SK-N-SH treated with all-trans-retinoic acid at 6 μM for 48 hours (cell line): ENCODE measurements at regions not wholly inside any gene's neighbourhood (a gene's known extent, or its start where the extent isn't known, plus 50 kb on each side); places are given as distances from the start of the nearest gene placed in this dataset.

Experiments used
- ATAC-seq: fragments of 200-7000 bp; cut with Tn5 transposase; 3 replicates; pipeline ENCODE4 v1.9.1; 2020; ENCODE audit warnings: mild to moderate bottlenecking, moderate library complexity
- ARNTL ChIP-seq: fragments of 450-650 bp; formaldehyde crosslinking; IDR thresholded peaks from 2 replicates; pipeline ENCODE4 v1.5.0; 2020; ENCODE audit warnings: low read depth, mild to moderate bottlenecking, moderate library complexity, borderline replicate concordance
- BACH2 ChIP-seq: fragments of 250-450 bp; sonication (Bioruptor Pico); IDR thresholded peaks from 2 replicates; pipeline ENCODE4 v1.9.0; 2021; ENCODE audit warnings: mild to moderate bottlenecking, borderline replicate concordance
- CSDC2 ChIP-seq: fragments of 250-450 bp; sonication (Bioruptor Pico); IDR thresholded peaks from 2 replicates; pipeline ENCODE4 v1.5.0; 2020; ENCODE audit warnings: mild to moderate bottlenecking, moderate library complexity
- ESRRG ChIP-seq: fragments of 250-450 bp; sonication (Bioruptor Pico); IDR thresholded peaks from 2 replicates; pipeline ENCODE4 v1.6.1; 2021; ENCODE audit warnings: mild to moderate bottlenecking
- GLIS3 ChIP-seq: fragments of 250-450 bp; sonication (Bioruptor Pico); IDR thresholded peaks from 2 replicates; pipeline ENCODE4 v1.5.0; 2020; ENCODE audit warnings: mild to moderate bottlenecking, moderate library complexity
- ISL1 ChIP-seq: fragments of 250-450 bp; sonication (Bioruptor Pico); IDR thresholded peaks from 2 replicates; pipeline ENCODE4 v2.1.2; 2022; ENCODE audit warnings: mild to moderate bottlenecking, moderate library complexity
- OSR1 ChIP-seq: fragments of 250-450 bp; sonication (Bioruptor Pico); IDR thresholded peaks from 2 replicates; pipeline ENCODE4 v1.8.0; 2022; ENCODE audit warnings: moderate library complexity, mild to moderate bottlenecking, inconsistent platforms
- PPARA ChIP-seq: fragments of 250-450 bp; sonication (Bioruptor Pico); IDR thresholded peaks from 2 replicates; pipeline ENCODE4 v1.5.0; 2020; ENCODE audit warnings: mild to moderate bottlenecking, borderline replicate concordance
- RARB ChIP-seq: fragments of 250-450 bp; sonication (Bioruptor Pico); IDR thresholded peaks from 2 replicates; pipeline ENCODE4 v1.8.0; 2021; ENCODE audit warnings: mild to moderate bottlenecking, moderate library complexity
- SNAI2 ChIP-seq: fragments of 250-450 bp; sonication (Bioruptor Pico); IDR thresholded peaks from 2 replicates; pipeline ENCODE4 v1.5.0; 2020; ENCODE audit warnings: mild to moderate bottlenecking, moderate library complexity
- TCF4 ChIP-seq: fragments of 250-450 bp; sonication (Bioruptor Pico); IDR thresholded peaks from 2 replicates; pipeline ENCODE4 v1.8.0; 2021; ENCODE audit warnings: mild to moderate bottlenecking, moderate library complexity, borderline replicate concordance
- TOX ChIP-seq: fragments of 250-450 bp; sonication (Bioruptor Pico); IDR thresholded peaks from 2 replicates; pipeline ENCODE4 v1.8.0; 2021; ENCODE audit warnings: mild to moderate bottlenecking, moderate library complexity, borderline replicate concordance
- ZC3H10 ChIP-seq: fragments of 250-450 bp; sonication (Bioruptor Pico); IDR thresholded peaks from 2 replicates; pipeline ENCODE4 v1.5.1; 2021; ENCODE audit warnings: mild to moderate bottlenecking, moderate library complexity
- ZFP3 ChIP-seq: fragments of 250-450 bp; sonication (Bioruptor Pico); IDR thresholded peaks from 2 replicates; pipeline ENCODE4 v1.5.0; 2020; ENCODE audit warnings: mild to moderate bottlenecking, moderate library complexity
- ZFP30 ChIP-seq: fragments of 450-650 bp; formaldehyde crosslinking; IDR thresholded peaks from 2 replicates; pipeline ENCODE4 v1.5.0; 2022; ENCODE audit warnings: mild to moderate bottlenecking, moderate library complexity
- ZNF565 ChIP-seq: fragments of 450-650 bp; formaldehyde crosslinking; conservative IDR thresholded peaks from 2 replicates; pipeline ENCODE4 v1.5.0; 2020; ENCODE audit warnings: low read depth, mild to moderate bottlenecking, moderate library complexity
- ZNF70 ChIP-seq: fragments of 450-650 bp; formaldehyde crosslinking; IDR thresholded peaks from 2 replicates; pipeline ENCODE4 v1.5.0; 2020; ENCODE audit warnings: mild to moderate bottlenecking, moderate library complexity
- ZNF8 ChIP-seq: fragments of 450-650 bp; formaldehyde crosslinking; IDR thresholded peaks from 2 replicates; pipeline ENCODE4 v1.5.0; 2020; ENCODE audit warnings: mild to moderate bottlenecking, moderate library complexity
- TF ChIP-seq, protein P1 (sequence below): fragments of 250-450 bp; sonication (Bioruptor Pico); IDR thresholded peaks from 2 replicates; pipeline ENCODE4 v1.8.0; 2021; ENCODE audit warnings: low read depth, mild to moderate bottlenecking, moderate library complexity, borderline replicate concordance
- TF ChIP-seq, protein P2 (sequence below): fragments of 250-450 bp; sonication (Bioruptor Pico); IDR thresholded peaks from 2 replicates; pipeline ENCODE4 v1.5.0; 2020; ENCODE audit warnings: mild to moderate bottlenecking, moderate library complexity
- TF ChIP-seq, protein P3 (sequence below): fragments of 250-450 bp; sonication (Bioruptor Pico); IDR thresholded peaks from 2 replicates; pipeline ENCODE4 v1.5.1; 2020; ENCODE audit warnings: low read depth, mild to moderate bottlenecking, moderate library complexity
- TF ChIP-seq, protein P4 (sequence below): fragments of 250-450 bp; sonication (Bioruptor Pico); IDR thresholded peaks from 2 replicates; pipeline ENCODE4 v1.5.1; 2021; ENCODE audit warnings: mild to moderate bottlenecking, moderate library complexity

DNA sequence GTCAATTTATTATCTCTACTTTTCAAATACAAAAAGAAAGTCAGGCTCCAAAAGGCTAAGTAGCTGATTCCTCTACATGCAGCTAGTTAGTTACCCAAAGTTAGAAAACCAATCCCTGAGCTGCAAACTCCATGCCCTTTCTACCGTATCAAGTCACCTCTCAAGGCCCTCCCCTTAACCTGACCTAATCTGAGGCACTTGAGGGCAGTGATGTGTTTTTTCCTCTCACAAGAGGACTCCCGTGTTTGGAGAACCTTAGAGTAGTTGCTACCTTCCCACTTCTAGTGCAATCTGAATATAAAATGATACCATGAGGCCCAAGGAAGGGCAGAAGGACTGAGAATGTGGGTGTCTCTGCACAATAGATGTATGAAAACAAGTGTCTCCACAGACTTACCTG lies 907.9 kb upstream of the CELF4 start:
- TF ChIP-seq TCF4: no peak
- no peak for TF ChIP-seq ZNF70 (CRISPR knock-in tag)
- TF ChIP-seq ZC3H10: no peak
- TF ChIP-seq TOX: no peak
- TF ChIP-seq, protein P1, sequence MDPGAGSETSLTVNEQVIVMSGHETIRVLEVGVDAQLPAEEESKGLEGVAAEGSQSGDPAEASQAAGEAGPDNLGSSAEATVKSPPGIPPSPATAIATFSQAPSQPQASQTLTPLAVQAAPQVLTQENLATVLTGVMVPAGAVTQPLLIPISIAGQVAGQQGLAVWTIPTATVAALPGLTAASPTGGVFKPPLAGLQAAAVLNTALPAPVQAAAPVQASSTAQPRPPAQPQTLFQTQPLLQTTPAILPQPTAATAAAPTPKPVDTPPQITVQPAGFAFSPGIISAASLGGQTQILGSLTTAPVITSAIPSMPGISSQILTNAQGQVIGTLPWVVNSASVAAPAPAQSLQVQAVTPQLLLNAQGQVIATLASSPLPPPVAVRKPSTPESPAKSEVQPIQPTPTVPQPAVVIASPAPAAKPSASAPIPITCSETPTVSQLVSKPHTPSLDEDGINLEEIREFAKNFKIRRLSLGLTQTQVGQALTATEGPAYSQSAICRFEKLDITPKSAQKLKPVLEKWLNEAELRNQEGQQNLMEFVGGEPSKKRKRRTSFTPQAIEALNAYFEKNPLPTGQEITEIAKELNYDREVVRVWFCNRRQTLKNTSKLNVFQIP (CRISPR knock-in tag): no peak
- TF ChIP-seq, protein P2, sequence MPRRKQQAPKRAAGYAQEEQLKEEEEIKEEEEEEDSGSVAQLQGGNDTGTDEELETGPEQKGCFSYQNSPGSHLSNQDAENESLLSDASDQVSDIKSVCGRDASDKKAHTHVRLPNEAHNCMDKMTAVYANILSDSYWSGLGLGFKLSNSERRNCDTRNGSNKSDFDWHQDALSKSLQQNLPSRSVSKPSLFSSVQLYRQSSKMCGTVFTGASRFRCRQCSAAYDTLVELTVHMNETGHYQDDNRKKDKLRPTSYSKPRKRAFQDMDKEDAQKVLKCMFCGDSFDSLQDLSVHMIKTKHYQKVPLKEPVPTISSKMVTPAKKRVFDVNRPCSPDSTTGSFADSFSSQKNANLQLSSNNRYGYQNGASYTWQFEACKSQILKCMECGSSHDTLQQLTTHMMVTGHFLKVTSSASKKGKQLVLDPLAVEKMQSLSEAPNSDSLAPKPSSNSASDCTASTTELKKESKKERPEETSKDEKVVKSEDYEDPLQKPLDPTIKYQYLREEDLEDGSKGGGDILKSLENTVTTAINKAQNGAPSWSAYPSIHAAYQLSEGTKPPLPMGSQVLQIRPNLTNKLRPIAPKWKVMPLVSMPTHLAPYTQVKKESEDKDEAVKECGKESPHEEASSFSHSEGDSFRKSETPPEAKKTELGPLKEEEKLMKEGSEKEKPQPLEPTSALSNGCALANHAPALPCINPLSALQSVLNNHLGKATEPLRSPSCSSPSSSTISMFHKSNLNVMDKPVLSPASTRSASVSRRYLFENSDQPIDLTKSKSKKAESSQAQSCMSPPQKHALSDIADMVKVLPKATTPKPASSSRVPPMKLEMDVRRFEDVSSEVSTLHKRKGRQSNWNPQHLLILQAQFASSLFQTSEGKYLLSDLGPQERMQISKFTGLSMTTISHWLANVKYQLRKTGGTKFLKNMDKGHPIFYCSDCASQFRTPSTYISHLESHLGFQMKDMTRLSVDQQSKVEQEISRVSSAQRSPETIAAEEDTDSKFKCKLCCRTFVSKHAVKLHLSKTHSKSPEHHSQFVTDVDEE: no peak
- TF ChIP-seq ESRRG (CRISPR knock-in tag): no peak
- no peak for TF ChIP-seq GLIS3 (CRISPR knock-in tag)
- TF ChIP-seq BACH2: no peak
- no peak for TF ChIP-seq RARB (CRISPR knock-in tag)
- TF ChIP-seq ZFP3 (CRISPR knock-in tag): no peak
- ATAC-seq: no peak

DNA sequence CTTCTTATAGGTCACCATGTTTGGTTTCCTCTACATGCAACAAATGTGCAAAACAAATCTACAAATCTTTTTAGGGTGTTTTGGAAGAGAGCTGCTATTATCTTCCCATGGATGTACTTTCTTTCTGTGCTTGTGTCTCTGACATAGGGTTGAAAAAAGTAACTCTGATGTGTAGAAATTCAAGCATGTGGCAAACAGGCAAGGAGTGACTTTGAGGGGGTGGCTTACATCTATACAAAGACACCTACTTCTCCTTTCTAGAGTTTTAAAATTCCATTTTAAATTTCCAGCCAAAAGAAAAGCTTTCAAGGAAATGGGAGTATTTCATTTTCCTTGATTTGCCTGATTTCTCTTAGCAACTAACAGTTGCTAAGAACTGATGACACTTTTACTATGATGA lies 904.8 kb upstream of the CELF4 start:
- no peak for ATAC-seq
- no peak for TF ChIP-seq ZNF565
- TF ChIP-seq, protein P3, sequence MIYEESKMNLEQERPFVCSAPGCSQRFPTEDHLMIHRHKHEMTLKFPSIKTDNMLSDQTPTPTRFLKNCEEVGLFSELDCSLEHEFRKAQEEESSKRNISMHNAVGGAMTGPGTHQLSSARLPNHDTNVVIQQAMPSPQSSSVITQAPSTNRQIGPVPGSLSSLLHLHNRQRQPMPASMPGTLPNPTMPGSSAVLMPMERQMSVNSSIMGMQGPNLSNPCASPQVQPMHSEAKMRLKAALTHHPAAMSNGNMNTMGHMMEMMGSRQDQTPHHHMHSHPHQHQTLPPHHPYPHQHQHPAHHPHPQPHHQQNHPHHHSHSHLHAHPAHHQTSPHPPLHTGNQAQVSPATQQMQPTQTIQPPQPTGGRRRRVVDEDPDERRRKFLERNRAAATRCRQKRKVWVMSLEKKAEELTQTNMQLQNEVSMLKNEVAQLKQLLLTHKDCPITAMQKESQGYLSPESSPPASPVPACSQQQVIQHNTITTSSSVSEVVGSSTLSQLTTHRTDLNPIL (CRISPR knock-in tag): no peak
- TF ChIP-seq SNAI2 (CRISPR knock-in tag): no peak
- TF ChIP-seq TCF4: no peak
- no peak for TF ChIP-seq PPARA (CRISPR knock-in tag)
- no peak for TF ChIP-seq ARNTL (CRISPR knock-in tag)
- TF ChIP-seq TOX: no peak
- no peak for TF ChIP-seq ZFP3 (CRISPR knock-in tag)
- no peak for TF ChIP-seq RARB (CRISPR knock-in tag)
- no peak for TF ChIP-seq OSR1 (CRISPR knock-in tag)
- no peak for TF ChIP-seq ZFP30 (CRISPR knock-in tag)
- no peak for TF ChIP-seq ZNF8 (CRISPR knock-in tag)
- no peak for TF ChIP-seq ESRRG (CRISPR knock-in tag)
- TF ChIP-seq, protein P4, sequence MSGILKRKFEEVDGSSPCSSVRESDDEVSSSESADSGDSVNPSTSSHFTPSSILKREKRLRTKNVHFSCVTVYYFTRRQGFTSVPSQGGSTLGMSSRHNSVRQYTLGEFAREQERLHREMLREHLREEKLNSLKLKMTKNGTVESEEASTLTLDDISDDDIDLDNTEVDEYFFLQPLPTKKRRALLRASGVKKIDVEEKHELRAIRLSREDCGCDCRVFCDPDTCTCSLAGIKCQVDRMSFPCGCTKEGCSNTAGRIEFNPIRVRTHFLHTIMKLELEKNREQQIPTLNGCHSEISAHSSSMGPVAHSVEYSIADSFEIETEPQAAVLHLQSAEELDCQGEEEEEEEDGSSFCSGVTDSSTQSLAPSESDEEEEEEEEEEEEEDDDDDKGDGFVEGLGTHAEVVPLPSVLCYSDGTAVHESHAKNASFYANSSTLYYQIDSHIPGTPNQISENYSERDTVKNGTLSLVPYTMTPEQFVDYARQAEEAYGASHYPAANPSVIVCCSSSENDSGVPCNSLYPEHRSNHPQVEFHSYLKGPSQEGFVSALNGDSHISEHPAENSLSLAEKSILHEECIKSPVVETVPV (CRISPR knock-in tag): no peak
- TF ChIP-seq ISL1 (CRISPR knock-in tag): no peak

DNA sequence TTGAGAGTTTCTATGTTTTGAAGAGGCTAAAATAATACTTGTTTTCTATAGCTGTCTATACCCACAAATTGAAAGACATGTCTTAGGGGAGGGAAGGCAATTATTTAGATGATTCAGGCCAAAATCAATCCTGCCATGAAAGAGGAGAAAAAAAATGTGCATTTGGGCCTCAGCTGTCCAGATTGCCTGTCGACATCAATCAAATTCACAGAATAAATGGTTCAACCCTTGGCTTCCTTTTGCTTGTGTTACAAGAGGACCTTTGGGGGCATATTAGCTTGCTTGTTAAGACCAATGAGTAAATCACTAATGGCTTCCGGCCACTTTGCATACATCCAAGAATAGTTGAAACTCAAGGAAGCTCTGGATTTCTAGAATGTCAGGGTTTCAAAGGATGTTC lies 900.8 kb upstream of the CELF4 start:
- ATAC-seq: no peak
- TF ChIP-seq ZNF70 (CRISPR knock-in tag) (no peak), CSDC2 (CRISPR knock-in tag) (no peak), RARB (CRISPR knock-in tag) (no peak), PPARA (CRISPR knock-in tag) (no peak), SNAI2 (CRISPR knock-in tag) (no peak), TCF4 (no peak), ZC3H10 (no peak), TOX (no peak), ZFP30 (CRISPR knock-in tag) (no peak), ARNTL (CRISPR knock-in tag) (no peak)
- TF ChIP-seq, protein P4 (CRISPR knock-in tag): no peak
- TF ChIP-seq, protein P1 (CRISPR knock-in tag): no peak
- TF ChIP-seq, protein P2: no peak
